ENCODE measurements at regions not wholly inside any gene's neighbourhood (a gene's known extent, or its start where the extent isn't known, plus 50 kb on each side); places are given as distances from the start of the nearest gene placed in this dataset.

DNA sequence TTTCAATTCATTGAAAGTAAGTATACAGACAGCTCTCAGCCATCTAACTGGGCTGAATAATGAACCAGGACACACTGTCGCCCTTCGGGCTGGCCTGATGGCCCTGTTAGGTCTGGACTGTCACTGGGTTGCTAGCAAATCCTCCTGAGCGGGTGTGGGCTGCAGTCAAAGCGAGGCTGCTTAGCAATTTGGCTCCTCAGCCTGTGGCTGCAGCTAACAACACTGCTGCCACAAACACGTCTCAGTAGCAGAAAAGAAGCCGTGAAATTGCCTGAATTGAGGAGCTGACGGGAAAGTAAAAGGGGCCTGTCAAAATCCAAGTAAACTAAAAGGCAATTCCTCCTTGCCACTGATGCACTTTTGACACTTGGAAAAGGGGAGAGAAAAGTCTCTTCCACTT is 72.8 kb downstream of the SMIM20 start:
- H3K36me3 Mint-ChIP-seq, result no peaks in the 10 kb centered on the region
- H3K79me2 ChIP-seq (ENCODE audit: insufficient read depth, low read length), result no peaks in the 10 kb centered on the region
- no peak overlapping the region for H3K27ac Mint-ChIP-seq
- peaks cover 1 to 2% (median 2%) of the 10 kb centered on the region in 3 donors for H3K27me3 Mint-ChIP-seq (ENCODE audit: low read depth in 3 of 3)
- no peaks in the 10 kb centered on the region for H3K9me3 ChIP-seq (replicated peaks in 1 of 2; ENCODE audit: control insufficient read depth in 1 of 2, insufficient read depth in 1 of 2, low read length in 2 of 2)
- peaks cover 0 to 3% of the 10 kb centered on the region in 2 donors for H3K4me1 ChIP-seq (ENCODE audit: control insufficient read depth in 1 of 2, insufficient read depth in 2 of 2, low read length in 2 of 2)
- H3K4me3 ChIP-seq (replicated peaks in 1 of 3; ENCODE audit: low read depth in 2 of 3, low read length in 3 of 3), result no peak overlapping the region
- H3K9ac ChIP-seq (ENCODE audit: insufficient read depth, low read length, poor library complexity, severe bottlenecking), result no peak overlapping the region
- WGBS (ENCODE audit: insufficient coverage), result 98% methylated on average over 4 of the region's 7 CpGs
- no peak overlapping the region for H3K4me2 ChIP-seq (replicated peaks; ENCODE audit: extremely low read depth, low read length, poor library complexity, severe bottlenecking)
- H3K36me3 ChIP-seq (replicated peaks in 1 of 2; ENCODE audit: control insufficient read depth in 1 of 2, insufficient read depth in 2 of 2, low read length in 2 of 2), result no peaks in the 10 kb centered on the region
- no peaks in the 10 kb centered on the region for H4K20me1 ChIP-seq (ENCODE audit: insufficient read depth, low read length)
- H3K27ac ChIP-seq (ENCODE audit: low read depth in 1 of 2, low read length in 2 of 2), result no peak overlapping the region
- DNase-seq, result no peak
- TF ChIP-seq, protein P1, sequence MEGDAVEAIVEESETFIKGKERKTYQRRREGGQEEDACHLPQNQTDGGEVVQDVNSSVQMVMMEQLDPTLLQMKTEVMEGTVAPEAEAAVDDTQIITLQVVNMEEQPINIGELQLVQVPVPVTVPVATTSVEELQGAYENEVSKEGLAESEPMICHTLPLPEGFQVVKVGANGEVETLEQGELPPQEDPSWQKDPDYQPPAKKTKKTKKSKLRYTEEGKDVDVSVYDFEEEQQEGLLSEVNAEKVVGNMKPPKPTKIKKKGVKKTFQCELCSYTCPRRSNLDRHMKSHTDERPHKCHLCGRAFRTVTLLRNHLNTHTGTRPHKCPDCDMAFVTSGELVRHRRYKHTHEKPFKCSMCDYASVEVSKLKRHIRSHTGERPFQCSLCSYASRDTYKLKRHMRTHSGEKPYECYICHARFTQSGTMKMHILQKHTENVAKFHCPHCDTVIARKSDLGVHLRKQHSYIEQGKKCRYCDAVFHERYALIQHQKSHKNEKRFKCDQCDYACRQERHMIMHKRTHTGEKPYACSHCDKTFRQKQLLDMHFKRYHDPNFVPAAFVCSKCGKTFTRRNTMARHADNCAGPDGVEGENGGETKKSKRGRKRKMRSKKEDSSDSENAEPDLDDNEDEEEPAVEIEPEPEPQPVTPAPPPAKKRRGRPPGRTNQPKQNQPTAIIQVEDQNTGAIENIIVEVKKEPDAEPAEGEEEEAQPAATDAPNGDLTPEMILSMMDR (IDR thresholded peaks at IDR 0.05), result no peak
- no peak overlapping the region for H3K4me3 Mint-ChIP-seq
- intact Hi-C loops (cut with micrococcal nuclease), result loop anchor here in 1 of 2 donors (5.0 kb wide), 1 partner anchor 425 kb away; no protein-coding TSS in a partner anchor
- peaks cover 13% of the 10 kb centered on the region for H3K4me1 Mint-ChIP-seq
- H3K27me3 ChIP-seq (ENCODE audit: control insufficient read depth in 2 of 2, insufficient read depth in 2 of 2, low read length in 2 of 2), result no peaks in the 10 kb centered on the region
- H2AFZ ChIP-seq (ENCODE audit: insufficient read depth, low read depth, low read length, poor library complexity, severe bottlenecking), result no peak overlapping the region
- H3K9me3 Mint-ChIP-seq, result no peaks in the 10 kb centered on the region

DNA sequence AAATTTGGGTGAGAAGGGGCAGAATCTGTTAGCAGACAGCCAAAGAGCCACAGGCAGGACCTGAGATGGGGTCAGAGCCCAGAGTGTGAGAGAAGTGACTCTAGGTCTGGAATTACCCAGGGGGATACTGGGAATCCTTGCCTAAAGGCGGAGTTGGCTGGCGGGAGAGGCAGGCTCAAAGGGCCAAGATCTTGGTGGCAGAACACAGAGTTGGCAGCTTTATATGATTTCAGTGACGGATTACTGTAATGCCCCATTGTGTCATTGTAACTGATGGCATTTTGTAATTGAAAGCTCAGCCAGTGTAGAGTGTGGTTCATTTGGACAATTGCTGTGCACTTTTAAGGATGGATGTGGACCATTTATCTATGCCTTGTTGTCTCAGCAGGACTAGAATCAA is 77.3 kb downstream of the SMIM20 start:
- Histone ChIP-seq H3K9me3 (replicated peaks in 1 of 2; ENCODE audit: control insufficient read depth in 1 of 2, insufficient read depth in 1 of 2, low read length in 2 of 2) (no peaks in the 10 kb centered on the region), H3K4me1 (ENCODE audit: control insufficient read depth in 1 of 2, insufficient read depth in 2 of 2, low read length in 2 of 2) (peaks cover 0 to 3% of the 10 kb centered on the region in 2 donors), H3K36me3 (replicated peaks in 1 of 2; ENCODE audit: control insufficient read depth in 1 of 2, insufficient read depth in 2 of 2, low read length in 2 of 2) (no peaks in the 10 kb centered on the region), H3K27me3 (ENCODE audit: control insufficient read depth in 2 of 2, insufficient read depth in 2 of 2, low read length in 2 of 2) (no peaks in the 10 kb centered on the region), H3K4me3 (replicated peaks in 1 of 3; ENCODE audit: low read depth in 2 of 3, low read length in 3 of 3) (no peak overlapping the region), H3K4me2 (replicated peaks; ENCODE audit: extremely low read depth, low read length, poor library complexity, severe bottlenecking) (no peak overlapping the region), H3K79me2 (ENCODE audit: insufficient read depth, low read length) (no peaks in the 10 kb centered on the region), H4K20me1 (ENCODE audit: insufficient read depth, low read length) (no peaks in the 10 kb centered on the region), H3K9ac (ENCODE audit: insufficient read depth, low read length, poor library complexity, severe bottlenecking) (no peak overlapping the region), H3K27ac (ENCODE audit: low read depth in 1 of 2, low read length in 2 of 2) (no peak overlapping the region), H2AFZ (ENCODE audit: insufficient read depth, low read depth, low read length, poor library complexity, severe bottlenecking) (no peak overlapping the region)
- intact Hi-C loops (cut with micrococcal nuclease), result no loop called here
- Mint-ChIP-seq H3K36me3 (no peaks in the 10 kb centered on the region), H3K4me1 (peaks cover 10% of the 10 kb centered on the region), H3K9me3 (peaks cover 0 to 4% (median 0%) of the 10 kb centered on the region in 7 donors), H3K27me3 (ENCODE audit: low read depth in 3 of 3) (peaks cover 1 to 2% (median 2%) of the 10 kb centered on the region in 3 donors), H3K4me3 (no peak overlapping the region), H3K27ac (no peak overlapping the region)
- WGBS (ENCODE audit: insufficient coverage), result 93% methylated on average over 3 of the region's 3 CpGs
- TF ChIP-seq, protein P1 (IDR thresholded peaks at IDR 0.05), result no peak
- DNase-seq, result no peak

Data from CD14-positive monocyte (primary cell).